HepG2 (cell line): ENCODE measurements at regions not wholly inside any gene's neighbourhood (a gene's known extent, or its start where the extent isn't known, plus 50 kb on each side); places are given as distances from the start of the nearest gene placed in this dataset.
A peak's percentile ranks its signal among the peaks of the same experiment; 100 is the strongest.

Source experiments
- FLYWCH1 ChIP-seq: sonication (generic); formaldehyde crosslinking; IDR thresholded peaks from 2 replicates; pipeline ENCODE4 v1.8.1; 2023; ENCODE audit warnings: mild to moderate bottlenecking, missing genetic modification reagents
- FOXK1 ChIP-seq: sonication (generic); formaldehyde crosslinking; IDR thresholded peaks from 2 replicates; pipeline ENCODE4 v1.4.0; 2020; ENCODE audit warnings: low read depth, missing genetic modification reagents, borderline replicate concordance
- GFI1 ChIP-seq: sonication (generic); formaldehyde crosslinking; IDR thresholded peaks from 2 replicates; pipeline ENCODE4 v1.5.0; 2020; ENCODE audit warnings: missing genetic modification reagents, mild to moderate bottlenecking, borderline replicate concordance
- HNRNPK ChIP-seq: fragments of 200-400 bp; formaldehyde crosslinking; IDR thresholded peaks from 2 replicates; pipeline ENCODE4 v1.6.1; 2018; ENCODE audit warnings: low read length, low read depth, moderate library complexity, mild to moderate bottlenecking; ENCODE audit not compliant: poor library complexity, severe bottlenecking
- MAFF ChIP-seq: IDR thresholded peaks from 2 replicates; pipeline ENCODE4 v1.6.1; 2011; ENCODE audit warnings: low read depth, low read length, improper control_type of control experiment
- MTA3 ChIP-seq: sonication (generic); formaldehyde crosslinking; IDR thresholded peaks from 2 replicates; pipeline ENCODE4 v1.4.0; 2020; ENCODE audit warnings: missing genetic modification reagents
- MXD1 ChIP-seq: sonication (generic); formaldehyde crosslinking; IDR thresholded peaks from 2 replicates; pipeline ENCODE4 v1.4.0; 2020; ENCODE audit warnings: mild to moderate bottlenecking, missing genetic modification reagents
- NFKB2 ChIP-seq: sonication (generic); formaldehyde crosslinking; IDR thresholded peaks from 2 replicates; pipeline ENCODE4 v1.4.0; 2020; ENCODE audit warnings: missing genetic modification reagents, borderline replicate concordance
- NPAS2 ChIP-seq: sonication (generic); formaldehyde crosslinking; IDR thresholded peaks from 2 replicates; pipeline ENCODE4 v1.8.0; 2022; ENCODE audit warnings: mild to moderate bottlenecking, missing genetic modification reagents, borderline replicate concordance
- PITX1 ChIP-seq: sonication (generic); formaldehyde crosslinking; IDR thresholded peaks from 2 replicates; pipeline ENCODE4 v1.5.1; 2020; ENCODE audit warnings: mild to moderate bottlenecking, missing genetic modification reagents
- SALL1 ChIP-seq: sonication (generic); formaldehyde crosslinking; IDR thresholded peaks from 2 replicates; pipeline ENCODE4 v1.8.0; 2022; ENCODE audit warnings: mild to moderate bottlenecking, missing genetic modification reagents
- TBX2 ChIP-seq: sonication (generic); formaldehyde crosslinking; IDR thresholded peaks from 2 replicates; pipeline ENCODE4 v1.5.0; 2020; ENCODE audit warnings: missing genetic modification reagents, mild to moderate bottlenecking, borderline replicate concordance
- TGIF2 ChIP-seq: IDR thresholded peaks from 2 replicates; pipeline ENCODE4 v1.6.1; 2016; ENCODE audit warnings: control low read depth, missing compliant biosample characterization
- THAP11 ChIP-seq: IDR thresholded peaks from 2 replicates; pipeline ENCODE4 v1.6.1; 2016; ENCODE audit warnings: missing biosample characterization, missing genetic modification reagents
- ZEB1 ChIP-seq: IDR thresholded peaks from 2 replicates; pipeline ENCODE4 v1.6.1; 2012; ENCODE audit warnings: mild to moderate bottlenecking, low read depth, inconsistent platforms; ENCODE audit not compliant: insufficient replicate concordance
- ZNF142 ChIP-seq: sonication (generic); formaldehyde crosslinking; IDR thresholded peaks from 2 replicates; pipeline ENCODE4 v1.4.0; 2020; ENCODE audit warnings: missing genetic modification reagents
- ZNF276 ChIP-seq: sonication (generic); formaldehyde crosslinking; IDR thresholded peaks from 2 replicates; pipeline ENCODE4 v1.4.0; 2020; ENCODE audit warnings: mild to moderate bottlenecking, low read depth, missing genetic modification reagents
- ZNF44 ChIP-seq: sonication (generic); formaldehyde crosslinking; IDR thresholded peaks from 2 replicates; pipeline ENCODE4 v1.5.1; 2020; ENCODE audit warnings: mild to moderate bottlenecking, missing genetic modification reagents
- ZNF501 ChIP-seq: sonication (generic); formaldehyde crosslinking; IDR thresholded peaks from 2 replicates; pipeline ENCODE4 v1.5.1; 2020; ENCODE audit warnings: mild to moderate bottlenecking, moderate library complexity, missing genetic modification reagents
- ZNF619 ChIP-seq: sonication (generic); formaldehyde crosslinking; IDR thresholded peaks from 2 replicates; pipeline ENCODE4 v1.4.0; 2020; ENCODE audit warnings: mild to moderate bottlenecking, missing genetic modification reagents
- ZNF83 ChIP-seq: sonication (generic); formaldehyde crosslinking; IDR thresholded peaks from 2 replicates; pipeline ENCODE4 v1.4.0; 2020; ENCODE audit warnings: missing genetic modification reagents, mild to moderate bottlenecking, borderline replicate concordance
- ZNF883 ChIP-seq: sonication (generic); formaldehyde crosslinking; IDR thresholded peaks from 2 replicates; pipeline ENCODE4 v1.5.1; 2020; ENCODE audit warnings: mild to moderate bottlenecking, missing genetic modification reagents; ENCODE audit errors: not compliant biosample characterization

- TF ChIP-seq FLYWCH1 (CRISPR knock-in tag) (no peak), ZNF619 (CRISPR knock-in tag) (no peak), ZEB1 (peak; percentile 39), MAFF (no peak), GFI1 (CRISPR knock-in tag) (0 out of 2 replicates have a peak, but pooled peaks have one; percentile 36), ZNF883 (CRISPR knock-in tag) (no peak), SALL1 (peak; percentile 90), ZNF501 (peak; percentile 37; the same call in 1 of the 2 replicates), TGIF2 (CRISPR knock-in tag) (peak; percentile 61; the same call in 1 of the 2 replicates), NFKB2 (CRISPR knock-in tag) (0 out of 2 replicates have a peak, but pooled peaks have one; percentile 42), TBX2 (CRISPR knock-in tag) (no peak), ZNF44 (no peak), THAP11 (CRISPR knock-in tag) (0 out of 2 replicates have a peak, but pooled peaks have one; percentile 40), ZNF276 (no peak), ZNF83 (CRISPR knock-in tag) (0 out of 2 replicates have a peak, but pooled peaks have one; percentile 70), FOXK1 (0 out of 2 replicates have a peak, but pooled peaks have one; percentile 28), PITX1 (CRISPR knock-in tag) (peak; percentile 84), HNRNPK (no peak), MTA3 (CRISPR knock-in tag) (no peak), NPAS2 (CRISPR knock-in tag) (0 out of 2 replicates have a peak, but pooled peaks have one; percentile 70), ZNF142 (CRISPR knock-in tag) (0 out of 2 replicates have a peak, but pooled peaks have one; percentile 73), MXD1 (no peak)
Measured at GRCh38 chr10:78550716-78551115, 517.1 kb downstream of the RPS24 start (continued).
